Epithelial cell of prostate (primary cell): ENCODE measurements at regions not wholly inside any gene's neighbourhood (a gene's known extent, or its start where the extent isn't known, plus 50 kb on each side); places are given as distances from the start of the nearest gene placed in this dataset.
"Not testable (repeated sequence)": the region's sequence is repeated elsewhere in the genome, so short reads cannot be mapped to it uniquely, and the experiment has no call there.

Experiments used
- DNase-seq: peaks from one replicate; pipeline ENCODE4 v3.0.0-alpha.2; 2011; ENCODE audit warnings: low read depth, low spot score
- H3K27ac ChIP-seq: fragments of 450-650 bp; 2 replicates; pipeline ENCODE4 v1.5.1; 2017; ENCODE audit warnings: mild to moderate bottlenecking

GRCh38 chr5:162711244-162711643, 643.7 kb downstream of the GABRG2 start:
- no peak overlapping the region for H3K27ac ChIP-seq
- DNase-seq: no peak

GRCh38 chr5:162719720-162720119, 652.1 kb downstream of the GABRG2 start:
- H3K27ac ChIP-seq: no peak overlapping the region
- DNase-seq: no peak

GRCh38 chr5:162721125-162721524, 653.6 kb downstream of the GABRG2 start:
- H3K27ac ChIP-seq: no peak overlapping the region
- DNase-seq: no peak

GRCh38 chr5:162752612-162753011, 684.8 kb upstream of the CCNG1 start:
- H3K27ac ChIP-seq: no peak overlapping the region
- no peak for DNase-seq

DNA sequence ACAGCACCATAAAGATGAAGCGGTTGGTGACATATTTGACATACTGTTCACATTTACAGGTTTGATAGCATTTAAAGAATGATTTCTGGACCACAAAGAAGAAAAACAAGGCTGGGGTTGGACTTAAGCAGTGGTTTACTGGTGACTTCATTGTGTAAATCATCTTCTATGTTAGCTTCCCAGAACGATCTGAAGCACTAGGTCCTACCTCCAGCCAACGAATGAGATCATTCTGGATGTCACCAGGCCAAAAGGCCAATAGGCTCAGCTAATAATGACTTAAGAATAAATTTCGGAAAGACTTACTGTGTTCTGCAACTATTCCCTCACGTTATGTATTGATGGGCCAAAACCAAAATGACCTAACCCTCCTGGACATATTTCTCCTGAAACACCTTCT, 675.3 kb upstream of the CCNG1 start:
- H3K27ac ChIP-seq: no peak overlapping the region
- DNase-seq: no peak

DNA sequence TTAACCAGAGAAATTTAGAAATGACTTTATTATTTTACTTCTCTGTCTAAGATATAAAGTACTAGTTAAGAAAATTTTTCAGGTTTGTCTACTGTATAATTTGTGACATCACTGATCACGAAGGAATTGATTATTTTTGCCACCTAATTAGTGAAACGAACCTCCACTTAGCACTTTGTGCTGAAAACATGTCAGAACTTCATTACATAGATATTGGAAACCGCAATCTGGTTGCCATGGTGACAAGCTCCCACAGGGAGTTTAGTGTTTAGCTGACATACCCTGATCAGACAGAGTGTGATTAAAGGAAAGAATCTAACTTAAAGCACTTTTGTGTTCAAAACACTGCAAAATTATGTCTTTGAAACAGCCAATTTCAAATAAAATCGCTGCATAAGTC, 668.4 kb upstream of the CCNG1 start:
- H3K27ac ChIP-seq: no peak overlapping the region
- no peak for DNase-seq

DNA sequence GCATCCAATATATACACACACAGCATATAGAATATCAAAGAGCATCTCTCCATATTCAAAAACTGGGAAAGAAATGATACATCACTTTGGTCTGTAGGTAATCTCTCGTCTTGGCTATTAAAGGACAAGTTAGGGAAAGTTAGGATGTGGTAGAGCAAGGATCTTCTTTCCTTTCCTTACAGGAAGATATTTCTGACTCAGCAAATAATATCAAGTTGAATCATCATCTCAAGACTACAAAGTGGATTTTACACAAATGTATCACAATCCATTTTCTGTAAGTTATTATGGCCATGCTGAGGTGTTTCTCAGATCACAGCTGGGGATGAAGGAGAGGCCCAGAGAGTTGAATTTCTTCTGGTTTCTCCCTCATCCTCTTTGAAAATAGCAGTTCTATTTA, 651.7 kb upstream of the CCNG1 start:
- no peak for DNase-seq
- no peak overlapping the region for H3K27ac ChIP-seq

- H3K27ac ChIP-seq: no peak overlapping the region
- DNase-seq: no peak
Observed at GRCh38 chr5:162786234-162786633, 651.2 kb upstream of the CCNG1 start.

DNA sequence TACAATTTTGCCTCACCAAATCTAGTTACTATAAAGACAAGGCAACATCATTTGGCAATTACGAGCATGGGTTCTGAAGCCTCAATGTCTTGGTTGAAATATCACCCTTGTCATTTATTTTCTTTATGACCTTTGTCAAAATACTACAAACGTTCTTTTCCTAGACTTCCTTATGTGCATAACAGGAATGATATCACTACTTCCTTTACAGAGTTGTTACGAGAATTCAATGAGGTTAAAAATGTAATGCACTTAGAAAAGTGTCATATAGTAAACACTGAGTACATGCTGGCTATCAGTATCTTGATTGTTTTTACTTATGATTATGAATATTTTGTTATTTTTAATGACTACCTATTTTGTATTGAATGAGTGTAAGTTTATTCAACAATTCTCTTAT, 640.9 kb upstream of the CCNG1 start:
- H3K27ac ChIP-seq: no peak overlapping the region
- DNase-seq: no peak

DNA sequence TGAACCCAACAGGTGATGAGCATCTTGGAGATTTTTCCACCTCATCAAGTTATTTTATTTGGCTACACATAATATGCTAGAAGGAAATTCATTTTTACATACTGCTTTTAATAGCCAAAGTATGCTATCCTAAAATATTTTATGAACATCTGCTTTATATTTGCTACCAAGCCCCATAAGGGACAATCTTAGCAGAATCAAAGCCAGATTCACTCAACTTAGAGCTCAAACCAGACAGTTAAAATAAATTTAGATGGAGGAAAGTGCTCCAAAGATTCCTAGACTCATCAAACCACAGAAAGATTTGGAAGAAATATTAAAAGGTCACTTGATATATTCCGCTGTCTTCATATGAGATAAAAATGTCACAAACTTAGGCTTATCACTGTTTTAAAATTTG, 637.1 kb upstream of the CCNG1 start:
- DNase-seq: no peak
- no peak overlapping the region for H3K27ac ChIP-seq

DNA sequence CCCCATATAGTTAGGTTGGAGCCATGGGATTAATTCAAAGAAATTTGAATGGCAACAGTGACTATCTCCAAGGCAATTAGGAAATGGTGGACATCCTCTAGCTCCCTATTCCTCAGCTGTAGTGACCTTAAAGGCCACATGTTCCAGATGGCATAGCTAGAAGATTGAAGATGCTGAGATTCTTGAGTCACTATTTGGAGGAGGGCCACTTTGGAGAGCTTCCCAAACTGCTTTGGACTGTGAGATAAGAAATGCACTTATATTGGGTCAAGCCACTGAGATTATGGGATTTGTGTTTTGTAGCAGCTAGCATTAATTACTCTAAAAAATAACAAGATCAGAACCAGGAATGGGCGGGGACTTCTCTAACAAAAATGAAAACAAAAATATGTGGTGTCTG, 636.2 kb upstream of the CCNG1 start:
- no peak for DNase-seq
- H3K27ac ChIP-seq: no peak overlapping the region

- no peak for DNase-seq
- H3K27ac ChIP-seq: no peak overlapping the region
Observed at GRCh38 chr5:162806195-162806594, 631.2 kb upstream of the CCNG1 start.

- DNase-seq: no peak
- no peak overlapping the region for H3K27ac ChIP-seq
Observed at GRCh38 chr5:162811071-162811470, 626.3 kb upstream of the CCNG1 start.

GRCh38 chr5:162816816-162817215, 620.6 kb upstream of the CCNG1 start:
- DNase-seq: no peak
- H3K27ac ChIP-seq: no peak overlapping the region

- DNase-seq: no peak
- H3K27ac ChIP-seq: no peak overlapping the region
Observed at GRCh38 chr5:162817364-162817763, 620.0 kb upstream of the CCNG1 start.

- not testable (repeated sequence) for DNase-seq, H3K27ac ChIP-seq
Observed at GRCh38 chr5:162821664-162822063, 615.7 kb upstream of the CCNG1 start.

DNA sequence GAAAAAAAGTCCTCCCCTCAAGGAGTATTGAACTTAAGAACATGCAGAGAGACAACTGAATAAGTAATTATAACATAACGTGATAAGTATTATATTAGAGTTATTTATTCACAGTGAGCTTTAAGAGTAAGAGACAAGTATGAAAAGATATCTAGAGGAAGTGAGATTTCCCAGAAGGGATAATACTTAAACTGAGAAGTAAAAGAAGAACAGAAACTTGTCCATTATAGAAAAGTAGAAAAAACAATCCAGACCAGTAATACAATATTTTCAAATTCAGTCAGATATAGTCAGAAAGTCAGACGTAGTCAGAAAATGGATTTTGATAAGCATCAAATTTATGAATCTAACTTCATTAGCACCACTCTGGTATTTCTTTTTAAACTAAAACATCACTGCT, 613.0 kb upstream of the CCNG1 start:
- H3K27ac ChIP-seq: no peak overlapping the region

GRCh38 chr5:162837155-162837554, 600.2 kb upstream of the CCNG1 start:
- H3K27ac ChIP-seq: no peak overlapping the region
- no peak for DNase-seq

More for the DNA sequence above, 613.0 kb upstream of the CCNG1 start:
- no peak for DNase-seq

DNA sequence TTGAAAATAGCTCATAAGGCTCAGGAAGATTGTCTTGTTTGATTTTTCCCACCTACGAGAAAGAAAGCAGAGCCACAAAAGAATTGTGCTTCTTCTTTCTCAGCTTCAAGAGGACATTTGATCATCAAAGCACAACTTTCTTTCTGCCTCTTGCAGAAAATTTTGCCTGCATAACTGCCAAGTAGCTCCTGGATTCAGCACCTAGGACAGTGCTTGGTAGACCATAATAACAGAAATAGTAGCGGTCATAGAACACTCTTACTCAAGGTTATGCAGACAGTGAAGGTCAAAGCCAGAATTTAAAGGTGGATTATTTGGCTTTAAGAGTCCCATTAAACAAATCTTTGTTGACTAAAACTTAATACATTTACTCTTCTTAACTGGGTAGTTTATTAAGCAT, 594.7 kb upstream of the CCNG1 start:
- DNase-seq: no peak
- H3K27ac ChIP-seq: no peak overlapping the region

GRCh38 chr5:162852134-162852533, 585.3 kb upstream of the CCNG1 start:
- H3K27ac ChIP-seq: no peak overlapping the region
- DNase-seq: no peak

GRCh38 chr5:162858770-162859169, 578.6 kb upstream of the CCNG1 start:
- no peak for DNase-seq
- H3K27ac ChIP-seq: no peak overlapping the region

DNA sequence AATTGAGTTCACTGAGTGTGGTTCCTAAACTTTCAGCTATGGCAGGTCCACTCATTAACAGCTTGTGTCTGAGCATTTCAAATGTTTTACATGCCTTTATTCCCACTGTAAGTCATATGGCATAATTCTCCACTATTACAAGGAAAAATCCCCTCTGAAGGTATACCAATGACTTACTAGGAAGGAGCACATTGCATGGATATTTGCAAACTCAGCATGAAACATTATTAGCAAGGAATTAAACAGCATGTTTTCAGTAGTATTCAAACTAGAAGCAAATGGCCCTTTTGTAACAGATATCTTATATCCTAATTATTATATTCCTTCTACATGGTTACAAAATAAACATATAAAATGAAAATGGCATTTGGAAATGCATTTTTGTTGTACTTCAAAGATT, 566.4 kb upstream of the CCNG1 start:
- DNase-seq: no peak
- no peak overlapping the region for H3K27ac ChIP-seq

DNA sequence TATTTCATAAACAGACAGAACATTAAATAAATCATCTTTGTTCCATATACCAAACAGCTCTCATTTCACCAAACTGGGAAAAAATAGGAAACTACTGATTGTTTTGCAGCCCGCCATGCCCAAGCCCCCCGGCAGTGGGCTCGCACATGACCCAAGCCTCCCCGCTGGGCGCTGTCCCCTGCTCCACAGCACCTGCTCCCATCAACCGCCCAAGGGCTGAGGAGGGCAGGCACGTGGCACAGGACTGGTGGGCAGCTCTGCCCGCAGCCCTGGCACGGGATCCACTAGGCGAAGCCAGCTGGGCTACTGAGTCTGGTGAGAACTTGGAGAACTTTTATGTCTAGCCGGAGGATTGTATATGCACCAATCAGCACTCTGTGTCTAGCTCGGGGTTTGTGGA, 554.8 kb upstream of the CCNG1 start:
- DNase-seq: no peak
- H3K27ac ChIP-seq: no peak overlapping the region
